ENCODE measurements at regions not wholly inside any gene's neighbourhood (a gene's known extent, or its start where the extent isn't known, plus 50 kb on each side); places are given as distances from the start of the nearest gene placed in this dataset.

DNA sequence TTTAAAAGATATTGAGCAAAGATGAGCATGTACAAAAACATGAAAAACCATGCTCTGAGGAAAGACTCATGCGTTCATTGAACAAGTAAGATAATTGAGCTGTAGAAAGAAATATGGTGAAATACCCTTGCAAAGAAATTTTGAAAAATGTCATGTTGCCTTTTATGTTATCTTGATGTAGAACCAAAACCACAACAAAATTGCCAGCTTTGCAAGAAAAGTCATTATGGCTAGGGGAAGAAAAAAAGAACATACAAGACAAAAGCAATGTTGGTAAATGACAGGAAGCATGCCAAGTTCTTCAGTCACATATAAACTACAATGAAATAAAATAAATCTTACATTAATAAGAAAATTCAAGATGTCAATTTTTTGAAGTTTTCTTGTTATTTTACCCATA lies 368.0 kb downstream of the IRX1 start:
- TF ChIP-seq POLR2A (IDR thresholded peaks at IDR 0.05) = no peak
- TF ChIP-seq, protein P1, sequence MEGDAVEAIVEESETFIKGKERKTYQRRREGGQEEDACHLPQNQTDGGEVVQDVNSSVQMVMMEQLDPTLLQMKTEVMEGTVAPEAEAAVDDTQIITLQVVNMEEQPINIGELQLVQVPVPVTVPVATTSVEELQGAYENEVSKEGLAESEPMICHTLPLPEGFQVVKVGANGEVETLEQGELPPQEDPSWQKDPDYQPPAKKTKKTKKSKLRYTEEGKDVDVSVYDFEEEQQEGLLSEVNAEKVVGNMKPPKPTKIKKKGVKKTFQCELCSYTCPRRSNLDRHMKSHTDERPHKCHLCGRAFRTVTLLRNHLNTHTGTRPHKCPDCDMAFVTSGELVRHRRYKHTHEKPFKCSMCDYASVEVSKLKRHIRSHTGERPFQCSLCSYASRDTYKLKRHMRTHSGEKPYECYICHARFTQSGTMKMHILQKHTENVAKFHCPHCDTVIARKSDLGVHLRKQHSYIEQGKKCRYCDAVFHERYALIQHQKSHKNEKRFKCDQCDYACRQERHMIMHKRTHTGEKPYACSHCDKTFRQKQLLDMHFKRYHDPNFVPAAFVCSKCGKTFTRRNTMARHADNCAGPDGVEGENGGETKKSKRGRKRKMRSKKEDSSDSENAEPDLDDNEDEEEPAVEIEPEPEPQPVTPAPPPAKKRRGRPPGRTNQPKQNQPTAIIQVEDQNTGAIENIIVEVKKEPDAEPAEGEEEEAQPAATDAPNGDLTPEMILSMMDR (IDR thresholded peaks at IDR 0.05) = no peak
- TF ChIP-seq EP300 (IDR thresholded peaks at IDR 0.05) = no peak

All from ovary (tissue), 3 donors.